SK-N-SH (cell line): ENCODE measurements at regions not wholly inside any gene's neighbourhood (a gene's known extent, or its start where the extent isn't known, plus 50 kb on each side); places are given as distances from the start of the nearest gene placed in this dataset.
A peak's percentile ranks its signal among the peaks of the same experiment; 100 is the strongest.

Experiments
- CTCF ChIA-PET: fragments of 300-600, 350-600 bp; formaldehyde crosslinking; extraction: SDS; loops from one replicate; lab custom pipeline; 2021; lab: Yijun Ruan, JAX
- POLR2A ChIA-PET: fragments of 350-600 bp; sonication (Branson Sonifier 250); formaldehyde crosslinking; extraction: SDS; loops from one replicate; lab custom pipeline; 2020; ENCODE audit warnings: antibody characterized with exemption, inconsistent platforms; lab: Yijun Ruan, JAX
- DNase-seq: peaks from one replicate; pipeline ENCODE4 v3.0.0; 2012
- H2AFZ ChIP-seq: fragments of 200-600 bp; sonication (generic); 2 replicates; pipeline ENCODE4 v1.8.1; 2016; ENCODE audit warnings: antibody characterized with exemption, mild to moderate bottlenecking, low read depth
- H3F3A ChIP-seq: fragments of 200-600 bp; sonication (generic); replicated peaks from 2 replicates; pipeline ENCODE3; 2016; ENCODE audit warnings: antibody characterized with exemption, mild to moderate bottlenecking; ENCODE audit not compliant: insufficient read depth
- H3K27ac ChIP-seq, 2 experiments: fragments of 200-500 bp in 1 of 2; fragments of 200-600 bp in 1 of 2; sonication (Bioruptor generic) in 1 of 2; sonication (generic), shearing (Covaris generic) in 1 of 2; 2 replicates each; pipeline versions ENCODE4 v1.5.1 to v1.6.1; 2014 to 2016; ENCODE audit warnings: low read depth in 2 of 2, inconsistent platforms in 1 of 2, low read length in 1 of 2, mild to moderate bottlenecking in 1 of 2, mixed read lengths in 1 of 2
- H3K27me3 ChIP-seq: fragments of 200-600 bp; sonication (generic), shearing (Covaris generic); 2 replicates; pipeline ENCODE4 v1.6.1; 2016; ENCODE audit warnings: mixed run types; ENCODE audit not compliant: insufficient read depth
- H3K36me3 ChIP-seq, 2 experiments: fragments of 200-500 bp in 1 of 2; fragments of 200-600 bp in 1 of 2; sonication (Bioruptor generic) in 1 of 2; sonication (generic) in 1 of 2; replicated peaks in 1 of 2; 2 replicates each; pipeline versions ENCODE3 to v1.5.1; 2014 to 2016; ENCODE audit warnings: low read length in 1 of 2, mild to moderate bottlenecking in 1 of 2; ENCODE audit not compliant: insufficient read depth in 2 of 2, control insufficient read depth in 1 of 2
- H3K4me1 ChIP-seq, 2 experiments: fragments of 200-500 bp in 1 of 2; fragments of 200-600 bp in 1 of 2; sonication (Bioruptor generic) in 1 of 2; sonication (generic), shearing (Covaris generic) in 1 of 2; 2 replicates each; pipeline versions ENCODE4 v1.5.1 to v1.6.1; 2014 to 2016; ENCODE audit warnings: low read depth in 1 of 2, low read length in 1 of 2, mixed run types in 1 of 2; ENCODE audit not compliant: insufficient read depth in 2 of 2, control insufficient read depth in 1 of 2
- H3K4me2 ChIP-seq: fragments of 200-600 bp; sonication (generic), shearing (Covaris generic); 2 replicates; pipeline ENCODE4 v1.6.1; 2017; ENCODE audit warnings: mixed run types
- H3K4me3 ChIP-seq, 2 experiments: fragments of 200-500 bp in 1 of 2; fragments of 200-600 bp in 1 of 2; sonication (Bioruptor generic) in 1 of 2; sonication (generic), shearing (Covaris generic) in 1 of 2; 2 replicates each; pipeline versions ENCODE4 v1.5.1 to v1.8.1; 2014 to 2016; ENCODE audit warnings: low read depth in 2 of 2, inconsistent platforms in 1 of 2, low read length in 1 of 2, mild to moderate bottlenecking in 1 of 2, mixed read lengths in 1 of 2, moderate library complexity in 1 of 2
- H3K79me2 ChIP-seq: fragments of 200-600 bp; sonication (generic); 2 replicates; pipeline ENCODE4 v1.8.1; 2017; ENCODE audit warnings: mild to moderate bottlenecking; ENCODE audit not compliant: insufficient read depth
- H3K9ac ChIP-seq: fragments of 200-600 bp; sonication (generic); 2 replicates; pipeline ENCODE4 v1.6.1; 2017; ENCODE audit warnings: mixed run types
- H3K9me2 ChIP-seq: fragments of 200-600 bp; sonication (generic); 2 replicates; pipeline ENCODE4 v1.6.1; 2017; ENCODE audit warnings: mixed run types
- H3K9me3 ChIP-seq: fragments of 200-600 bp; sonication (generic); 2 replicates; pipeline ENCODE4 v1.6.1; 2017; ENCODE audit warnings: mixed run types, mild to moderate bottlenecking, moderate library complexity
- H4K20me1 ChIP-seq: fragments of 200-600 bp; sonication (generic); 2 replicates; pipeline ENCODE4 v1.6.1; 2017; ENCODE audit warnings: mild to moderate bottlenecking, mixed run types; ENCODE audit not compliant: insufficient read depth
- FOXJ3 ChIP-seq: sonication (generic); formaldehyde crosslinking; IDR thresholded peaks from 2 replicates; pipeline ENCODE4 v1.5.1; 2020; ENCODE audit warnings: mild to moderate bottlenecking, missing genetic modification reagents
- GABPA ChIP-seq: IDR thresholded peaks from 2 replicates; pipeline ENCODE4 v1.4.0; 2012; ENCODE audit warnings: low read depth, mild to moderate bottlenecking
- JUND ChIP-seq: IDR thresholded peaks from 2 replicates; pipeline ENCODE4 v1.4.0; 2012
- MEF2A ChIP-seq: IDR thresholded peaks from 2 replicates; pipeline ENCODE4 v1.4.0; 2012; ENCODE audit warnings: low read depth, borderline replicate concordance
- POLR2AphosphoS5 ChIP-seq: IDR thresholded peaks from 2 replicates; pipeline ENCODE4 v1.6.1; 2012; ENCODE audit warnings: low read depth, low read length
- RAD21 ChIP-seq: IDR thresholded peaks from 2 replicates; pipeline ENCODE4 v1.6.1; 2012; ENCODE audit warnings: mild to moderate bottlenecking, low read length
- SMC3 ChIP-seq: IDR thresholded peaks from 2 replicates; pipeline ENCODE4 v1.6.1; 2012; ENCODE audit warnings: low read depth, low read length, improper control_type of control experiment
- YY1 ChIP-seq: IDR thresholded peaks from 2 replicates; pipeline ENCODE4 v1.4.0; 2012; ENCODE audit warnings: low read depth, mild to moderate bottlenecking
- WGBS: methylation state at CpG from one replicate; pipeline ENCODE4 v1.1.6; 2017; ENCODE audit warnings: low lambda C conversion rate; 5-methylcytosine and 5-hydroxymethylcytosine counted together
- TF ChIP-seq, protein P1 (sequence below): IDR thresholded peaks from 2 replicates; pipeline ENCODE4 v1.6.1; 2012; ENCODE audit warnings: mild to moderate bottlenecking, low read depth, low read length, moderate library complexity
- TF ChIP-seq, protein P2 (sequence below): fragments of 150-350 bp; IDR thresholded peaks from 2 replicates; pipeline ENCODE4 v1.6.1; 2017; ENCODE audit warnings: antibody characterized with exemption, low read length, low read depth, borderline replicate concordance
- TF ChIP-seq, protein P3 (sequence below): IDR thresholded peaks from 2 replicates; pipeline ENCODE4 v1.4.0; 2012; ENCODE audit warnings: low read depth, borderline replicate concordance
- TF ChIP-seq, protein P4 (sequence below): fragments of 200-600 bp; sonication (generic); IDR thresholded peaks from 2 replicates; pipeline ENCODE4 v1.6.1; 2017; ENCODE audit warnings: antibody characterized with exemption, mild to moderate bottlenecking, moderate library complexity

DNA sequence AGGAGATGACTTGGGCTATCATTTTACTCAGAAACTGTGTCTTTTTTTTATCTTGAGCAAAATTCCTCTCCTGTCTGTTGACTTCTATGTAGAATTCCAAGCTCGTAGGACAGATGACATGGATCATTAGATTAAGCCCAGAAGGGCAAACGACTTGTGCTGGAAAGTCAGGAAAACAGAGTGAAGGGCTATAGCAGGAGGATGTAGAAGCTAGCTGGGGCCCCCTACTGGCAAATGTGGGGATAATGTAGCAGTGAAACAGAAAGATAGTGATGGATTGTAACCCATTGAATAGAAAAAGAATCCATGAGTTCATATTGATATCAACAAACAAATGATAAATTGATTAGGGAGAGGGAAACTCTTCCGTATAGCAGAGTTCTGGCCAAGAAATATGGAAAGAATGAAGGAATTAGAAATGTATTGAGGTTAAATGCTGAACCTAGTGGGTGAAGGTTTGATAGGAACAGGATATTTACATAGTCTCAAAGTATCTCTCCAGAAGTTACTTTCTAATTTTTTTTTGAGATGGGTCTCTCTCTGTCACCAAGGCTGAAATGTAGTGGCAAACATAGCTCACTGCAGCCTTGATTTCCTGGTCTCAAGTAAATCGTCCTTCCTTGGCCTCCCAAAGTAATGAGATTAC, 103.6 kb downstream of the LYZL1 start:
- Histone ChIP-seq H3K4me1 (no peaks in the 10 kb centered on the region; a peak in 1 of 4 replicates), H2AFZ (no peak overlapping the region), H4K20me1 (no peaks in the 10 kb centered on the region), H3K4me3 (no peak overlapping the region; a peak in 1 of 4 replicates), H3K9me2 (no peaks in the 10 kb centered on the region), H3K27me3 (peaks cover 23% of the 10 kb centered on the region; the same call in 1 of the 2 replicates), H3K9me3 (no peaks in the 10 kb centered on the region), H3K79me2 (no peaks in the 10 kb centered on the region), H3K9ac (no peak overlapping the region), H3K36me3 (no peaks in the 10 kb centered on the region), H3F3A (no peaks in the 10 kb centered on the region), H3K4me2 (no peak overlapping the region), H3K27ac (no peak overlapping the region)
- ChIA-PET CTCF (interaction anchor here (0.6 to 4.5 kb wide), 21 partner anchors 11 to 153 kb away, joined by 3 to 28 read pairs (median 5); no protein-coding TSS in a partner anchor), POLR2A (no interaction called here)
- peak; percentile 75 for DNase-seq
- TF ChIP-seq, protein P1, sequence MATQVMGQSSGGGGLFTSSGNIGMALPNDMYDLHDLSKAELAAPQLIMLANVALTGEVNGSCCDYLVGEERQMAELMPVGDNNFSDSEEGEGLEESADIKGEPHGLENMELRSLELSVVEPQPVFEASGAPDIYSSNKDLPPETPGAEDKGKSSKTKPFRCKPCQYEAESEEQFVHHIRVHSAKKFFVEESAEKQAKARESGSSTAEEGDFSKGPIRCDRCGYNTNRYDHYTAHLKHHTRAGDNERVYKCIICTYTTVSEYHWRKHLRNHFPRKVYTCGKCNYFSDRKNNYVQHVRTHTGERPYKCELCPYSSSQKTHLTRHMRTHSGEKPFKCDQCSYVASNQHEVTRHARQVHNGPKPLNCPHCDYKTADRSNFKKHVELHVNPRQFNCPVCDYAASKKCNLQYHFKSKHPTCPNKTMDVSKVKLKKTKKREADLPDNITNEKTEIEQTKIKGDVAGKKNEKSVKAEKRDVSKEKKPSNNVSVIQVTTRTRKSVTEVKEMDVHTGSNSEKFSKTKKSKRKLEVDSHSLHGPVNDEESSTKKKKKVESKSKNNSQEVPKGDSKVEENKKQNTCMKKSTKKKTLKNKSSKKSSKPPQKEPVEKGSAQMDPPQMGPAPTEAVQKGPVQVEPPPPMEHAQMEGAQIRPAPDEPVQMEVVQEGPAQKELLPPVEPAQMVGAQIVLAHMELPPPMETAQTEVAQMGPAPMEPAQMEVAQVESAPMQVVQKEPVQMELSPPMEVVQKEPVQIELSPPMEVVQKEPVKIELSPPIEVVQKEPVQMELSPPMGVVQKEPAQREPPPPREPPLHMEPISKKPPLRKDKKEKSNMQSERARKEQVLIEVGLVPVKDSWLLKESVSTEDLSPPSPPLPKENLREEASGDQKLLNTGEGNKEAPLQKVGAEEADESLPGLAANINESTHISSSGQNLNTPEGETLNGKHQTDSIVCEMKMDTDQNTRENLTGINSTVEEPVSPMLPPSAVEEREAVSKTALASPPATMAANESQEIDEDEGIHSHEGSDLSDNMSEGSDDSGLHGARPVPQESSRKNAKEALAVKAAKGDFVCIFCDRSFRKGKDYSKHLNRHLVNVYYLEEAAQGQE: no peak
- TF ChIP-seq, protein P2, sequence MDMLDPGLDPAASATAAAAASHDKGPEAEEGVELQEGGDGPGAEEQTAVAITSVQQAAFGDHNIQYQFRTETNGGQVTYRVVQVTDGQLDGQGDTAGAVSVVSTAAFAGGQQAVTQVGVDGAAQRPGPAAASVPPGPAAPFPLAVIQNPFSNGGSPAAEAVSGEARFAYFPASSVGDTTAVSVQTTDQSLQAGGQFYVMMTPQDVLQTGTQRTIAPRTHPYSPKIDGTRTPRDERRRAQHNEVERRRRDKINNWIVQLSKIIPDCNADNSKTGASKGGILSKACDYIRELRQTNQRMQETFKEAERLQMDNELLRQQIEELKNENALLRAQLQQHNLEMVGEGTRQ: no peak
- TF ChIP-seq YY1: no peak
- TF ChIP-seq, protein P3, sequence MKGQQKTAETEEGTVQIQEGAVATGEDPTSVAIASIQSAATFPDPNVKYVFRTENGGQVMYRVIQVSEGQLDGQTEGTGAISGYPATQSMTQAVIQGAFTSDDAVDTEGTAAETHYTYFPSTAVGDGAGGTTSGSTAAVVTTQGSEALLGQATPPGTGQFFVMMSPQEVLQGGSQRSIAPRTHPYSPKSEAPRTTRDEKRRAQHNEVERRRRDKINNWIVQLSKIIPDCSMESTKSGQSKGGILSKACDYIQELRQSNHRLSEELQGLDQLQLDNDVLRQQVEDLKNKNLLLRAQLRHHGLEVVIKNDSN: no peak
- TF ChIP-seq, protein P4, sequence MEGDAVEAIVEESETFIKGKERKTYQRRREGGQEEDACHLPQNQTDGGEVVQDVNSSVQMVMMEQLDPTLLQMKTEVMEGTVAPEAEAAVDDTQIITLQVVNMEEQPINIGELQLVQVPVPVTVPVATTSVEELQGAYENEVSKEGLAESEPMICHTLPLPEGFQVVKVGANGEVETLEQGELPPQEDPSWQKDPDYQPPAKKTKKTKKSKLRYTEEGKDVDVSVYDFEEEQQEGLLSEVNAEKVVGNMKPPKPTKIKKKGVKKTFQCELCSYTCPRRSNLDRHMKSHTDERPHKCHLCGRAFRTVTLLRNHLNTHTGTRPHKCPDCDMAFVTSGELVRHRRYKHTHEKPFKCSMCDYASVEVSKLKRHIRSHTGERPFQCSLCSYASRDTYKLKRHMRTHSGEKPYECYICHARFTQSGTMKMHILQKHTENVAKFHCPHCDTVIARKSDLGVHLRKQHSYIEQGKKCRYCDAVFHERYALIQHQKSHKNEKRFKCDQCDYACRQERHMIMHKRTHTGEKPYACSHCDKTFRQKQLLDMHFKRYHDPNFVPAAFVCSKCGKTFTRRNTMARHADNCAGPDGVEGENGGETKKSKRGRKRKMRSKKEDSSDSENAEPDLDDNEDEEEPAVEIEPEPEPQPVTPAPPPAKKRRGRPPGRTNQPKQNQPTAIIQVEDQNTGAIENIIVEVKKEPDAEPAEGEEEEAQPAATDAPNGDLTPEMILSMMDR: peak; percentile 84
- peak; percentile 49; the same call in 1 of the 2 replicates for TF ChIP-seq SMC3
- no peak for TF ChIP-seq MEF2A
- no peak for TF ChIP-seq JUND
- TF ChIP-seq GABPA: no peak
- TF ChIP-seq RAD21: peak; percentile 74
- TF ChIP-seq POLR2AphosphoS5: no peak
- TF ChIP-seq FOXJ3: no peak
- 21% methylated on average over 4 of the region's 4 CpGs for WGBS
